Suprapubic skin (tissue), 4 donors: ENCODE measurements at regions not wholly inside any gene's neighbourhood (a gene's known extent, or its start where the extent isn't known, plus 50 kb on each side); places are given as distances from the start of the nearest gene placed in this dataset.

ENCODE experiments used
- DNase-seq, 2 donors: peaks; one replicate each; pipeline ENCODE4 v3.0.0-alpha.2; 2019; ENCODE audit warnings: low spot score in 2 of 2
- H3K27ac ChIP-seq: fragments of 200-600 bp; sonication (generic); one replicate; pipeline ENCODE4 v1.5.1; 2019
- H3K27me3 ChIP-seq: fragments of 200-600 bp; sonication (generic); one replicate; pipeline ENCODE4 v1.5.1; 2019
- H3K36me3 ChIP-seq: fragments of 200-600 bp; sonication (generic); one replicate; pipeline ENCODE4 v1.5.1; 2019
- H3K4me1 ChIP-seq: fragments of 200-600 bp; sonication (generic); one replicate; pipeline ENCODE4 v1.5.1; 2019
- H3K4me3 ChIP-seq: fragments of 200-600 bp; sonication (generic); one replicate; pipeline ENCODE4 v1.5.1; 2019; ENCODE audit warnings: mild to moderate bottlenecking
- H3K9me3 ChIP-seq: fragments of 200-600 bp; sonication (generic); one replicate; pipeline ENCODE4 v1.5.1; 2019
- CTCF ChIP-seq, 2 donors: fragments of 200-600 bp in 1 of 2; fragments of 450-650 bp in 1 of 2; sonication (generic) in 1 of 2; IDR thresholded peaks; one replicate each; pipeline ENCODE4 v1.5.1; 2016 to 2019; ENCODE audit warnings: antibody characterized with exemption in 2 of 2, mild to moderate bottlenecking in 1 of 2, moderate library complexity in 1 of 2
- EP300 ChIP-seq: sonication (generic); formaldehyde crosslinking; IDR thresholded peaks from one replicate; pipeline ENCODE4 v1.6.1; 2017; ENCODE audit warnings: antibody characterized with exemption
- POLR2A ChIP-seq, 2 donors: fragments of 450-650 bp; IDR thresholded peaks; one replicate each; pipeline ENCODE4 v1.6.1; 2017; ENCODE audit warnings: antibody characterized with exemption in 2 of 2, mild to moderate bottlenecking in 2 of 2, moderate library complexity in 2 of 2
- POLR2AphosphoS5 ChIP-seq, 3 donors: sonication (generic); formaldehyde crosslinking; IDR thresholded peaks; one replicate each; pipeline ENCODE4 v1.6.1; 2017; ENCODE audit warnings: antibody characterized with exemption in 3 of 3
- WGBS: methylation state at CpG from one replicate; pipeline ENCODE4 v1.1.5; 2018; 5-methylcytosine and 5-hydroxymethylcytosine counted together

GRCh38 chr4:161005746-161006145, 1158.1 kb downstream of the FSTL5 start:
- no peak overlapping the region for H3K4me3 ChIP-seq
- TF ChIP-seq POLR2A (IDR thresholded peaks at IDR 0.05) (no peak), CTCF (IDR thresholded peaks at IDR 0.05) (no peak), POLR2AphosphoS5 (IDR thresholded peaks at IDR 0.05) (no peak), EP300 (no peak)
- DNase-seq, result no peak
- no peaks in the 10 kb centered on the region for H3K27me3 ChIP-seq
- H3K9me3 ChIP-seq, result no peaks in the 10 kb centered on the region
- H3K27ac ChIP-seq, result no peak overlapping the region
- H3K36me3 ChIP-seq, result no peaks in the 10 kb centered on the region
- WGBS, result 29% methylated on average over 2 of the region's 2 CpGs
- H3K4me1 ChIP-seq, result no peaks in the 10 kb centered on the region

- 26% methylated on average over 2 of the region's 2 CpGs for WGBS
- TF ChIP-seq POLR2A (IDR thresholded peaks at IDR 0.05), result no peak
- no peak for TF ChIP-seq CTCF (IDR thresholded peaks at IDR 0.05)
- TF ChIP-seq EP300, result no peak
- TF ChIP-seq POLR2AphosphoS5 (IDR thresholded peaks at IDR 0.05), result no peak
- no peaks in the 10 kb centered on the region for H3K36me3 ChIP-seq
- H3K4me3 ChIP-seq, result no peak overlapping the region
- no peak overlapping the region for H3K27ac ChIP-seq
- no peaks in the 10 kb centered on the region for H3K9me3 ChIP-seq
- DNase-seq, result no peak
- H3K27me3 ChIP-seq, result no peaks in the 10 kb centered on the region
- no peaks in the 10 kb centered on the region for H3K4me1 ChIP-seq
These were observed 1155.3 kb downstream of the FSTL5 start for GRCh38 chr4:161008527-161008926.

GRCh38 chr4:161010227-161010626, 1153.6 kb downstream of the FSTL5 start:
- H3K4me3 ChIP-seq, result no peak overlapping the region
- DNase-seq, result no peak
- no peaks in the 10 kb centered on the region for H3K36me3 ChIP-seq
- no peak for TF ChIP-seq POLR2A (IDR thresholded peaks at IDR 0.05)
- no peak for TF ChIP-seq EP300
- TF ChIP-seq POLR2AphosphoS5 (IDR thresholded peaks at IDR 0.05), result no peak
- no peak for TF ChIP-seq CTCF (IDR thresholded peaks at IDR 0.05)
- H3K27ac ChIP-seq, result no peak overlapping the region
- no peaks in the 10 kb centered on the region for H3K27me3 ChIP-seq
- H3K4me1 ChIP-seq, result no peaks in the 10 kb centered on the region
- 69% methylated on average over 2 of the region's 2 CpGs for WGBS
- no peaks in the 10 kb centered on the region for H3K9me3 ChIP-seq
